ACC112 (cell line): ENCODE measurements at regions not wholly inside any gene's neighbourhood (a gene's known extent, or its start where the extent isn't known, plus 50 kb on each side); places are given as distances from the start of the nearest gene placed in this dataset.

Experiments
- H2AFZ ChIP-seq: fragments of 200-600 bp; sonication (generic); one replicate; pipeline ENCODE4 v1.6.0; 2017; ENCODE audit warnings: antibody characterized with exemption, low read length; ENCODE audit not compliant: unreplicated experiment
- H3K27ac ChIP-seq: fragments of 200-600 bp; sonication (generic); 2 replicates; pipeline ENCODE4 v1.5.1; 2014; ENCODE audit warnings: low read depth, mild to moderate bottlenecking, antibody characterized with exemption, low read length, moderate library complexity
- H3K27me3 ChIP-seq: fragments of 200-600 bp; sonication (generic); 2 replicates; pipeline ENCODE4 v1.6.1; 2014; ENCODE audit warnings: mild to moderate bottlenecking, antibody characterized with exemption, low read length, moderate library complexity, mixed read lengths; ENCODE audit not compliant: insufficient read depth
- H3K36me3 ChIP-seq: fragments of 200-600 bp; sonication (generic); 2 replicates; pipeline ENCODE4 v1.6.1; 2016; ENCODE audit warnings: mild to moderate bottlenecking, antibody characterized with exemption, low read length, moderate library complexity, mixed read lengths; ENCODE audit not compliant: insufficient read depth
- H3K4me1 ChIP-seq: fragments of 200-600 bp; sonication (generic); one replicate; pipeline ENCODE4 v1.6.1; 2016; ENCODE audit warnings: low read length, mixed read lengths; ENCODE audit not compliant: insufficient read depth, unreplicated experiment, control insufficient read depth
- H3K4me3 ChIP-seq: fragments of 200-600 bp; sonication (generic); 2 replicates; pipeline ENCODE4 v1.5.1; 2014; ENCODE audit warnings: mild to moderate bottlenecking, low read depth, low read length
- H3K79me2 ChIP-seq: fragments of 200-600 bp; sonication (generic); one replicate; pipeline ENCODE4 v1.6.0; 2016; ENCODE audit warnings: low read length; ENCODE audit not compliant: control insufficient read depth, unreplicated experiment, insufficient read depth

- H3K79me2 ChIP-seq = no peaks in the 10 kb centered on the region
- H2AFZ ChIP-seq = peak overlapping the region; percentile 78
- H3K36me3 ChIP-seq = no peaks in the 10 kb centered on the region
- H3K27me3 ChIP-seq = no peaks in the 10 kb centered on the region
- H3K4me3 ChIP-seq = peak overlapping the region; percentile 33; the same call in 1 of the 2 replicates
- peaks cover 59% of the 10 kb centered on the region for H3K4me1 ChIP-seq
- H3K27ac ChIP-seq = peak overlapping the region; percentile 89
These were observed 247.6 kb upstream of the RPS6KA3 start for GRCh38 chrX:20514358-20514757.

DNA sequence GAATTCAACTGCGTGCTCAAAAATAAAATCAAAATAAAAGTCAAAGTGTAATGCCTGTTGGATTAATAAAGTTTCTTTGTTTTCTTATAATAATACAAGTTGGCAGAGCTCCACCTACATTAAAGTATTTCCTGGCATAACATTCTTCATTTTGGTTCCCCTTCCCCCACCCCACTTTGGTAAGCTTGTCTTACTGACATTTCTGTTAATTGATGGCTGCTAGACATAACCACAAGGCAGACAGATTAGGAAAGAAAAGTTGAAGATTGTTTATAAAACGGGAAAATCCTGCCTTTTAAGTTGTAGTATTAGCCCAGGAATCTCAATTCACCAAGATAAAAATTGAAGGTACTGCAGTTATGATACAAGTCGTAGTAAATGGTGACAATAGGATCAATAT is 246.5 kb upstream of the RPS6KA3 start:
- Histone ChIP-seq H3K27ac (peak overlapping the region; percentile 89), H3K79me2 (no peaks in the 10 kb centered on the region), H3K36me3 (no peaks in the 10 kb centered on the region), H2AFZ (peak overlapping the region; percentile 59), H3K27me3 (no peaks in the 10 kb centered on the region), H3K4me1 (peaks cover 59% of the 10 kb centered on the region), H3K4me3 (no peak overlapping the region; the same call in 1 of the 2 replicates)

DNA sequence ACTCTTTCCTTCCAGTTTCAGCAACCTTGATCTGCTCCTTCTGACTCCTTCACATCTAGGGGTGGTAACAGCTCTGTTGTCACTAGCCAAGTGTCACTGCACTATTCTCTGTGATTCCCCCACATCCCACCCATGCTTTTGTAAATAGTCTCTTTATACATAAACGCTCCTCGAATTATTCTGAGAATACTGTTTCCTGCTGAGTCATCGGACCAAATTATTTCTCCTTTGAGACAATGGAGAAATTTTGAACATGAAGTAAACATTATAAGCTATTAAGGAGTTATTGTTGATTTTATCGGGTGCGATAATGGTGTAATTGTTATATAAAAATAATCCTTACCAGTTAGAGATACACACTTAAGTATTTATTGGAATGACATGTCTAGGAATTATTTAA is 245.1 kb upstream of the RPS6KA3 start:
- H3K4me3 ChIP-seq = no peak overlapping the region

DNA sequence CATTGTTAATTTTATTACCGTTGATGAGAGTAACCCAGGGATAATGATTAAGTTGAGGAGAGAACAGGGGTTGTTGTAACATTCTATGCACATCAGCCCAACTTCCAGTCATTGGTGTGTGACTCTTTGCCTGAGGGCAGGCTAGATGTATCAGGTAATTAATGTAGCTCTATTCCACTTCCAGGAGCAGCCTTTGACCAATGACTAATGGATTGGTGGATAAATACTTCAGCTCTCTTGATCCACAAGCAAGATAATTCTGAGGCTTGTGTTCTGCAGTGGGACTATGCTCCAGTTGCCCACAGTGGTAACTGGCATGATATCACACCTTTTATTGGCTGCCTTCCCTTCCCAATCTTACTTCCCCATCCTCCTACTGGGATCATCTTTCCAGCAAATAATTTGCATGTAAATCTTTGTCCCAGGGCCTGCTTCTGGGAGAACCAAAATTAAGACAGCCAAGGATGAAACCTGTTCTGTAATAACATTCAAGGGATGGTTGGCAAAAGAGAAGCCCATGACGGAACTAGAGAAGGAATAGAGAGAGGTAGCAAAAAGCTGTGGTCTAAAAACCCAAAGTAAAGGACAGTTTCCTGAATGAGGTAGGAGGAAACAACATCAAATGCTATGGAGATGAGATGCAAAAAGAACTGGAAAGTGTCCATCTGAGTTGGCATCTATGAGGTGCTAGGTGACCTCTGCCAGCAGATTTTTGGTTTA is 241.4 kb upstream of the RPS6KA3 start:
- Histone ChIP-seq H2AFZ (no peak overlapping the region), H3K4me1 (peaks cover 14% of the 10 kb centered on the region), H3K79me2 (no peaks in the 10 kb centered on the region), H3K27me3 (no peaks in the 10 kb centered on the region), H3K36me3 (no peaks in the 10 kb centered on the region), H3K27ac (no peak overlapping the region), H3K4me3 (no peak overlapping the region)

More for the DNA sequence above, 245.1 kb upstream of the RPS6KA3 start:
- peaks cover 50% of the 10 kb centered on the region for H3K4me1 ChIP-seq
- peak overlapping the region; percentile 59 for H2AFZ ChIP-seq
- no peaks in the 10 kb centered on the region for H3K27me3 ChIP-seq
- no peaks in the 10 kb centered on the region for H3K36me3 ChIP-seq
- no peak overlapping the region for H3K27ac ChIP-seq
- no peaks in the 10 kb centered on the region for H3K79me2 ChIP-seq

GRCh38 chrX:20506739-20507138 is 240.0 kb upstream of the RPS6KA3 start:
- Histone ChIP-seq H3K27ac (no peak overlapping the region), H3K36me3 (no peaks in the 10 kb centered on the region), H2AFZ (no peak overlapping the region), H3K4me1 (peaks cover 4% of the 10 kb centered on the region), H3K4me3 (no peak overlapping the region), H3K79me2 (no peaks in the 10 kb centered on the region), H3K27me3 (no peaks in the 10 kb centered on the region)

DNA sequence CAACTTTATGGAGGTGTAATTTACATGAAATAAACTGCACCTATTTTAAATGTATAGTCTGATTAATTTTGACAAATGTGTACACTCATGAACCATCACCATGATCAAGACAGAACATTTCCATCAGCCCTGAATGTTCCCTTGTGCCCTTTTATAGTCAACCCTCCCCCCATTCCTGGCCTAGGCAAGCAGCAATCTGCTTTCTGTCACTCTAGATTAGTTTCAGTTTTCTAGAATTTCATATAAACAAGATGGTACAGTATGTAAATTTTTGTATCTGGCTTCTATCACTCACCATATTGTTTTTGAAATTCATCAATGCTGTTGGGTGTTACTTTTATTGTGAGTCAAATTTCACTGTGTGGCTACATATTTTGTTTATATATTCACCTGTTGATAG is 234.2 kb upstream of the RPS6KA3 start:
- Histone ChIP-seq H3K4me3 (no peak overlapping the region), H2AFZ (no peak overlapping the region), H3K36me3 (no peaks in the 10 kb centered on the region), H3K27ac (no peak overlapping the region), H3K4me1 (no peaks in the 10 kb centered on the region), H3K27me3 (no peaks in the 10 kb centered on the region), H3K79me2 (no peaks in the 10 kb centered on the region)

GRCh38 chrX:20500171-20500865 is 233.6 kb upstream of the RPS6KA3 start:
- no peak overlapping the region for H3K27ac ChIP-seq
- H3K4me3 ChIP-seq = no peak overlapping the region
- no peaks in the 10 kb centered on the region for H3K79me2 ChIP-seq
- no peaks in the 10 kb centered on the region for H3K27me3 ChIP-seq
- H3K36me3 ChIP-seq = no peaks in the 10 kb centered on the region
- no peaks in the 10 kb centered on the region for H3K4me1 ChIP-seq
- no peak overlapping the region for H2AFZ ChIP-seq

- Histone ChIP-seq H3K36me3 (no peaks in the 10 kb centered on the region), H3K4me1 (no peaks in the 10 kb centered on the region), H3K27ac (no peak overlapping the region), H2AFZ (no peak overlapping the region), H3K79me2 (no peaks in the 10 kb centered on the region), H3K4me3 (no peak overlapping the region), H3K27me3 (no peaks in the 10 kb centered on the region)
These were observed 233.1 kb upstream of the RPS6KA3 start for GRCh38 chrX:20499763-20500162.

GRCh38 chrX:20498851-20499635 is 232.3 kb upstream of the RPS6KA3 start:
- Histone ChIP-seq H3K27ac (no peak overlapping the region), H2AFZ (no peak overlapping the region), H3K79me2 (no peaks in the 10 kb centered on the region), H3K36me3 (no peaks in the 10 kb centered on the region), H3K4me3 (no peak overlapping the region), H3K4me1 (no peaks in the 10 kb centered on the region), H3K27me3 (no peaks in the 10 kb centered on the region)

DNA sequence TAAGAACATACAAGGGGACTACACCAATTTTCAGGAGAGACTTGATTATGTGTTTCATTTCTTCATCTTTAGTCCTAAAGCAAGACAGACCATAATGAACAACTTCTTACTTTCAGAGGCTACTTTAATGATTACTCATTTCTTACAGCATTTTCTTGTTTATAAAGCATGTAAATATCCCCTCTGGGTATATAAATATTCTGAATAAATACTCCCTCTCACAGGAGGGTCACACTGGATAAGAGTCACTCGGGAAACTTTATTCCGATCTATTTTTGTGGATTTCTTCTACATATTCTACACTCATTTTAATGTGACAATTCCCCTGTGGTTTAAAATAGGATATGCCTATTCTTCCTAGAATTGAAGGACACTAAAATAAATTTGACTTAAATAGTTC is 228.9 kb upstream of the RPS6KA3 start:
- Histone ChIP-seq H3K4me1 (no peaks in the 10 kb centered on the region), H3K27ac (no peak overlapping the region), H2AFZ (no peak overlapping the region), H3K36me3 (no peaks in the 10 kb centered on the region), H3K4me3 (no peak overlapping the region), H3K79me2 (no peaks in the 10 kb centered on the region), H3K27me3 (no peaks in the 10 kb centered on the region)
